ENCODE measurements at regions not wholly inside any gene's neighbourhood (a gene's known extent, or its start where the extent isn't known, plus 50 kb on each side); places are given as distances from the start of the nearest gene placed in this dataset.

DNA sequence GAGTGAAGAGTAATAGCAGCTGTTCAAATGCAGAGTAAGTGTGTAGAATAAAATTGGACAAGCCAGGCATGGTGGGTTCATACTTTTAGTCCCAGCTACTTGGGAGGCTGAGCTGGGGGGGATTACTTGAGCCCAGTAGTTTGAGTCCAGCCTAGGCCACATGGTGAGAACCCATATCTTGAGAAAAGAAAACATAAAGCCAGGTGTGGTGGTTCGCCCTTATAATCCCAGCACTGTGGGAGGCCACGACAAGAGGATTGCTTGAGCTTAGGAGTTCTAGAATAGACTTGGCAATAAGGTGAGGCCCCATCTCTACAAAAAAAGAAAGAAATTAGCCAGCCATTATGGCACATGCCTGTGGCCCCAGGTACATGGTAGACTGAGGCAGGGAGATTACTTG lies 1241.1 kb downstream of the UQCRFS1 start:
- H3K4me2 ChIP-seq (ENCODE audit: insufficient read depth, low read length): no peak overlapping the region

More for the DNA sequence above, 1241.1 kb downstream of the UQCRFS1 start:
- DNase-seq (ENCODE audit: low read depth, low spot score): no peak
- no peak for FAIRE-seq
- Histone ChIP-seq H3K9me3 (replicated peaks; ENCODE audit: control insufficient read depth, insufficient read depth, low read length) (peaks cover 2% of the 10 kb centered on the region), H3K36me3 (ENCODE audit: control insufficient read depth in 2 of 2, extremely low read depth in 1 of 2, insufficient read depth in 2 of 2, low read length in 2 of 2) (no peaks in the 10 kb centered on the region), H3K27me3 (ENCODE audit: control insufficient read depth in 2 of 2, insufficient read depth in 2 of 2, low read length in 2 of 2) (no peaks in the 10 kb centered on the region), H3K9ac (replicated peaks; ENCODE audit: extremely low read depth, insufficient read depth, low read length) (no peak overlapping the region), H3K27ac (ENCODE audit: insufficient read depth, low read depth, low read length) (no peak overlapping the region), H3K4me1 (ENCODE audit: control insufficient read depth, extremely low read depth, insufficient read depth, low read length) (no peaks in the 10 kb centered on the region), H3K79me2 (ENCODE audit: control insufficient read depth, insufficient read depth, low read length) (no peaks in the 10 kb centered on the region), H3K4me3 (replicated peaks in 1 of 3; ENCODE audit: insufficient read depth in 1 of 3, low read depth in 1 of 3, low read length in 3 of 3) (no peak overlapping the region), H2AFZ (ENCODE audit: low read depth, low read length) (no peak overlapping the region), H3K9me1 (replicated peaks; ENCODE audit: control insufficient read depth, extremely low read depth, insufficient read depth, low read length) (no peaks in the 10 kb centered on the region), H4K20me1 (replicated peaks; ENCODE audit: control insufficient read depth, extremely low read depth, insufficient read depth, low read length) (no peaks in the 10 kb centered on the region)
- intact Hi-C loops (cut with micrococcal nuclease) (no loop called here), dilution Hi-C loops (cut with MboI; ENCODE audit: extremely low pct_ligation_motif_present, low sequenced_read_pairs) (no loop called here)
- ChIA-PET CTCF (no interaction called here), POLR2A (no interaction called here)
- no peak for TF ChIP-seq FOS (IDR thresholded peaks at IDR 0.05; ENCODE audit: borderline replicate concordance, insufficient read depth, low read length)
- TF ChIP-seq POLR2AphosphoS5 (IDR thresholded peaks at IDR 0.05; ENCODE audit: insufficient read depth, low read depth, low read length): no peak
- TF ChIP-seq MYC (IDR thresholded peaks at IDR 0.05; ENCODE audit: low read depth, low read length): no peak
- TF ChIP-seq POLR2A (IDR thresholded peaks at IDR 0.05; ENCODE audit: low read depth, low read length): no peak
- no peak for TF ChIP-seq GATA2 (IDR thresholded peaks at IDR 0.05; ENCODE audit: insufficient read depth, insufficient read length, low read depth, low read length)
- TF ChIP-seq, protein P1, sequence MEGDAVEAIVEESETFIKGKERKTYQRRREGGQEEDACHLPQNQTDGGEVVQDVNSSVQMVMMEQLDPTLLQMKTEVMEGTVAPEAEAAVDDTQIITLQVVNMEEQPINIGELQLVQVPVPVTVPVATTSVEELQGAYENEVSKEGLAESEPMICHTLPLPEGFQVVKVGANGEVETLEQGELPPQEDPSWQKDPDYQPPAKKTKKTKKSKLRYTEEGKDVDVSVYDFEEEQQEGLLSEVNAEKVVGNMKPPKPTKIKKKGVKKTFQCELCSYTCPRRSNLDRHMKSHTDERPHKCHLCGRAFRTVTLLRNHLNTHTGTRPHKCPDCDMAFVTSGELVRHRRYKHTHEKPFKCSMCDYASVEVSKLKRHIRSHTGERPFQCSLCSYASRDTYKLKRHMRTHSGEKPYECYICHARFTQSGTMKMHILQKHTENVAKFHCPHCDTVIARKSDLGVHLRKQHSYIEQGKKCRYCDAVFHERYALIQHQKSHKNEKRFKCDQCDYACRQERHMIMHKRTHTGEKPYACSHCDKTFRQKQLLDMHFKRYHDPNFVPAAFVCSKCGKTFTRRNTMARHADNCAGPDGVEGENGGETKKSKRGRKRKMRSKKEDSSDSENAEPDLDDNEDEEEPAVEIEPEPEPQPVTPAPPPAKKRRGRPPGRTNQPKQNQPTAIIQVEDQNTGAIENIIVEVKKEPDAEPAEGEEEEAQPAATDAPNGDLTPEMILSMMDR (IDR thresholded peaks at IDR 0.05; ENCODE audit: extremely low read depth in 1 of 2, insufficient read depth in 1 of 2, low read depth in 1 of 2, low read length in 2 of 2): no peak
- TF ChIP-seq EZH2 (IDR thresholded peaks at IDR 0.05; ENCODE audit: borderline replicate concordance, low read depth, low read length, severe bottlenecking): no peak
- TF ChIP-seq JUN (IDR thresholded peaks at IDR 0.05; ENCODE audit: borderline replicate concordance, insufficient read depth, insufficient read length, low read depth): no peak
- TF ChIP-seq, protein P2, sequence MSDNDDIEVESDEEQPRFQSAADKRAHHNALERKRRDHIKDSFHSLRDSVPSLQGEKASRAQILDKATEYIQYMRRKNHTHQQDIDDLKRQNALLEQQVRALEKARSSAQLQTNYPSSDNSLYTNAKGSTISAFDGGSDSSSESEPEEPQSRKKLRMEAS (IDR thresholded peaks at IDR 0.05; ENCODE audit: insufficient read depth, insufficient read length): no peak
- BruUV-seq (replicated peaks): no TSS peak

All from endothelial cell of umbilical vein (primary cell).